Left hindlimb (tissue), 1 donor: ENCODE measurements at regions not wholly inside any gene's neighbourhood (a gene's known extent, or its start where the extent isn't known, plus 50 kb on each side); places are given as distances from the start of the nearest gene placed in this dataset.
"Not testable (repeated sequence)": the region's sequence is repeated elsewhere in the genome, so short reads cannot be mapped to it uniquely, and the experiment has no call there.

Experiments
- DNase-seq: peaks from one replicate; pipeline ENCODE4 v3.0.0-alpha.2; 2018

- no peak for DNase-seq
These were observed 123.7 kb upstream of the SPRED1 start for GRCh38 chr15:38128921-38129320.

GRCh38 chr15:38129531-38130204 lies 123.0 kb upstream of the SPRED1 start:
- DNase-seq: peak; percentile 92

- no peak for DNase-seq
These were observed 122.5 kb upstream of the SPRED1 start for GRCh38 chr15:38130205-38130567.

GRCh38 chr15:38130740-38131498 lies 121.7 kb upstream of the SPRED1 start:
- DNase-seq: peak; percentile 88

- no peak for DNase-seq
These were observed 118.4 kb upstream of the SPRED1 start for GRCh38 chr15:38134252-38134651.

- not testable (repeated sequence) for DNase-seq
These were observed 110.4 kb upstream of the SPRED1 start for GRCh38 chr15:38142195-38142594.

- DNase-seq: no peak
These were observed 107.7 kb upstream of the SPRED1 start for GRCh38 chr15:38144921-38145320.

GRCh38 chr15:38145651-38146111 lies 107.0 kb upstream of the SPRED1 start:
- no peak for DNase-seq

GRCh38 chr15:38147246-38147645 lies 105.4 kb upstream of the SPRED1 start:
- DNase-seq: no peak

GRCh38 chr15:38148471-38148870 lies 104.2 kb upstream of the SPRED1 start:
- no peak for DNase-seq

- DNase-seq: no peak
These were observed 103.3 kb upstream of the SPRED1 start for GRCh38 chr15:38149315-38149714.

- DNase-seq: no peak
These were observed 102.5 kb upstream of the SPRED1 start for GRCh38 chr15:38150148-38150547.

- DNase-seq: no peak
These were observed 101.8 kb upstream of the SPRED1 start for GRCh38 chr15:38150794-38151193.

- DNase-seq: no peak
These were observed 98.9 kb upstream of the SPRED1 start for GRCh38 chr15:38153781-38154180.

GRCh38 chr15:38154255-38154654 lies 98.4 kb upstream of the SPRED1 start:
- DNase-seq: no peak

GRCh38 chr15:38154837-38155236 lies 97.8 kb upstream of the SPRED1 start:
- DNase-seq: no peak

GRCh38 chr15:38163658-38164057 lies 89.0 kb upstream of the SPRED1 start:
- no peak for DNase-seq

- no peak for DNase-seq
These were observed 88.6 kb upstream of the SPRED1 start for GRCh38 chr15:38164061-38164460.

- DNase-seq: no peak
These were observed 88.1 kb upstream of the SPRED1 start for GRCh38 chr15:38164507-38164906.

GRCh38 chr15:38168467-38169070 lies 84.1 kb upstream of the SPRED1 start:
- no peak for DNase-seq

GRCh38 chr15:38171973-38172372 lies 80.7 kb upstream of the SPRED1 start:
- no peak for DNase-seq

GRCh38 chr15:38174691-38175090 lies 77.9 kb upstream of the SPRED1 start:
- no peak for DNase-seq

- DNase-seq: no peak
These were observed 76.5 kb upstream of the SPRED1 start for GRCh38 chr15:38176155-38176554.

GRCh38 chr15:38176691-38177090 lies 75.9 kb upstream of the SPRED1 start:
- DNase-seq: no peak
